ENCODE measurements at regions not wholly inside any gene's neighbourhood (a gene's known extent, or its start where the extent isn't known, plus 50 kb on each side); places are given as distances from the start of the nearest gene placed in this dataset.

GRCh38 chr5:146971401-146971800 lies 92.8 kb upstream of the PPP2R2B start:
- ATAC-seq (replicated peaks; ENCODE audit: extremely low read depth, poor library complexity, severe bottlenecking) (no peak), DNase-seq (ENCODE audit: low spot score in 2 of 2) (no peak)
- H3K27me3 Mint-ChIP-seq: peaks cover 33% of the 10 kb centered on the region
- no peaks in the 10 kb centered on the region for H3K36me3 Mint-ChIP-seq (ENCODE audit: insufficient read depth)
- no peaks in the 10 kb centered on the region for H3K9me3 Mint-ChIP-seq
- H3K4me3 Mint-ChIP-seq: no peak overlapping the region
- H3K27ac Mint-ChIP-seq (ENCODE audit: low read depth): no peak overlapping the region
- no peaks in the 10 kb centered on the region for H3K4me1 Mint-ChIP-seq

GRCh38 chr5:146986469-146986868 lies 107.9 kb upstream of the PPP2R2B start:
- Mint-ChIP-seq H3K27me3 (peaks cover 79% of the 10 kb centered on the region), H3K9me3 (peaks cover 14% of the 10 kb centered on the region), H3K4me1 (no peaks in the 10 kb centered on the region), H3K36me3 (ENCODE audit: insufficient read depth) (peaks cover 1% of the 10 kb centered on the region), H3K27ac (ENCODE audit: low read depth) (no peak overlapping the region), H3K4me3 (no peak overlapping the region)
- DNase-seq (ENCODE audit: low spot score in 2 of 2): no peak
- no peak for ATAC-seq (replicated peaks; ENCODE audit: extremely low read depth, poor library complexity, severe bottlenecking)

- no peak for ATAC-seq (replicated peaks; ENCODE audit: extremely low read depth, poor library complexity, severe bottlenecking)
- no peaks in the 10 kb centered on the region for H3K4me1 Mint-ChIP-seq
- H3K27ac Mint-ChIP-seq (ENCODE audit: low read depth): no peak overlapping the region
- H3K9me3 Mint-ChIP-seq: no peaks in the 10 kb centered on the region
- peaks cover 30% of the 10 kb centered on the region for H3K27me3 Mint-ChIP-seq
- no peak for DNase-seq (ENCODE audit: low spot score in 2 of 2)
- H3K4me3 Mint-ChIP-seq: no peak overlapping the region
- peaks cover 1% of the 10 kb centered on the region for H3K36me3 Mint-ChIP-seq (ENCODE audit: insufficient read depth)
Observed at GRCh38 chr5:146993876-146994530, 115.4 kb upstream of the PPP2R2B start.

GRCh38 chr5:146995878-146996277 lies 117.3 kb upstream of the PPP2R2B start:
- H3K4me3 Mint-ChIP-seq: no peak overlapping the region
- ATAC-seq (replicated peaks; ENCODE audit: extremely low read depth, poor library complexity, severe bottlenecking) (no peak), DNase-seq (ENCODE audit: low spot score in 2 of 2) (no peak)
- no peaks in the 10 kb centered on the region for H3K36me3 Mint-ChIP-seq (ENCODE audit: insufficient read depth)
- H3K9me3 Mint-ChIP-seq: no peaks in the 10 kb centered on the region
- H3K27ac Mint-ChIP-seq (ENCODE audit: low read depth): no peak overlapping the region
- peaks cover 22% of the 10 kb centered on the region for H3K27me3 Mint-ChIP-seq
- no peaks in the 10 kb centered on the region for H3K4me1 Mint-ChIP-seq

- H3K36me3 Mint-ChIP-seq (ENCODE audit: insufficient read depth): no peaks in the 10 kb centered on the region
- no peaks in the 10 kb centered on the region for H3K9me3 Mint-ChIP-seq
- no peaks in the 10 kb centered on the region for H3K4me1 Mint-ChIP-seq
- no peak for DNase-seq (ENCODE audit: low spot score in 2 of 2)
- H3K27ac Mint-ChIP-seq (ENCODE audit: low read depth): no peak overlapping the region
- no peak for ATAC-seq (replicated peaks; ENCODE audit: extremely low read depth, poor library complexity, severe bottlenecking)
- H3K4me3 Mint-ChIP-seq: no peak overlapping the region
- H3K27me3 Mint-ChIP-seq: peaks cover 37% of the 10 kb centered on the region
Observed at GRCh38 chr5:147015405-147015804, 136.8 kb upstream of the PPP2R2B start.

DNA sequence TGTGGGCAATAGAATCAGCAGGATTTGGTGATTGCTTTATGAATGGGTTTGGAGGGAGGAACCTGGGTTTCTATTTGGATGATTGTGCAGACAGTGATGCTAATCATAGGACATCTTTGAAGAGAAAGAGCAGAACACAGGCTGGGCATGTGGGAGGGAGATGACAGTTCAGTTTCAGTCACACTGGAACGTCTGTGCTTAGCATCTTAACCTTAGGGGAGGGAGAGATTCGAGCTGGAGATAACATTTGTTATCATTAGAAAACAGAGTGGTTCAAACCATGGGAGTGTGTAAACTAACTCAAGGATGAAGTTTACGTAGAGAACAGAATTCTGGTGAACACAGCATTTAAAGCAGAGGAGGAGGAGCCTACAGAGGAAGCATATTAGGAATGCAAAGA lies 138.6 kb upstream of the PPP2R2B start:
- Mint-ChIP-seq H3K27ac (ENCODE audit: low read depth) (no peak overlapping the region), H3K27me3 (peaks cover 41% of the 10 kb centered on the region), H3K36me3 (ENCODE audit: insufficient read depth) (no peaks in the 10 kb centered on the region)

GRCh38 chr5:147017621-147018020 lies 139.1 kb upstream of the PPP2R2B start:
- H3K4me1 Mint-ChIP-seq: no peaks in the 10 kb centered on the region
- H3K9me3 Mint-ChIP-seq: no peaks in the 10 kb centered on the region
- no peak overlapping the region for H3K27ac Mint-ChIP-seq (ENCODE audit: low read depth)
- H3K4me3 Mint-ChIP-seq: no peak overlapping the region
- DNase-seq (ENCODE audit: low spot score in 2 of 2): no peak
- no peak for ATAC-seq (replicated peaks; ENCODE audit: extremely low read depth, poor library complexity, severe bottlenecking)
- H3K27me3 Mint-ChIP-seq: peaks cover 41% of the 10 kb centered on the region
- H3K36me3 Mint-ChIP-seq (ENCODE audit: insufficient read depth): no peaks in the 10 kb centered on the region

More for the DNA sequence above, 138.6 kb upstream of the PPP2R2B start:
- DNase-seq (ENCODE audit: low spot score in 2 of 2): no peak
- Mint-ChIP-seq H3K4me3 (no peak overlapping the region), H3K4me1 (no peaks in the 10 kb centered on the region), H3K9me3 (no peaks in the 10 kb centered on the region)
- ATAC-seq (replicated peaks; ENCODE audit: extremely low read depth, poor library complexity, severe bottlenecking): no peak

GRCh38 chr5:147018812-147019211 lies 140.3 kb upstream of the PPP2R2B start:
- DNase-seq (ENCODE audit: low spot score in 2 of 2) (no peak), ATAC-seq (replicated peaks; ENCODE audit: extremely low read depth, poor library complexity, severe bottlenecking) (no peak)
- Mint-ChIP-seq H3K4me1 (no peaks in the 10 kb centered on the region), H3K27me3 (peaks cover 41% of the 10 kb centered on the region), H3K27ac (ENCODE audit: low read depth) (no peak overlapping the region), H3K4me3 (no peak overlapping the region), H3K9me3 (no peaks in the 10 kb centered on the region), H3K36me3 (ENCODE audit: insufficient read depth) (no peaks in the 10 kb centered on the region)

GRCh38 chr5:147036691-147037245 lies 158.2 kb upstream of the PPP2R2B start:
- ATAC-seq (replicated peaks; ENCODE audit: extremely low read depth, poor library complexity, severe bottlenecking): no peak
- no peak overlapping the region for H3K4me3 Mint-ChIP-seq
- no peaks in the 10 kb centered on the region for H3K4me1 Mint-ChIP-seq
- H3K36me3 Mint-ChIP-seq (ENCODE audit: insufficient read depth): no peaks in the 10 kb centered on the region
- H3K27me3 Mint-ChIP-seq: peaks cover 52% of the 10 kb centered on the region
- H3K9me3 Mint-ChIP-seq: no peaks in the 10 kb centered on the region
- H3K27ac Mint-ChIP-seq (ENCODE audit: low read depth): no peak overlapping the region
- no peak for DNase-seq (ENCODE audit: low spot score in 2 of 2)

DNA sequence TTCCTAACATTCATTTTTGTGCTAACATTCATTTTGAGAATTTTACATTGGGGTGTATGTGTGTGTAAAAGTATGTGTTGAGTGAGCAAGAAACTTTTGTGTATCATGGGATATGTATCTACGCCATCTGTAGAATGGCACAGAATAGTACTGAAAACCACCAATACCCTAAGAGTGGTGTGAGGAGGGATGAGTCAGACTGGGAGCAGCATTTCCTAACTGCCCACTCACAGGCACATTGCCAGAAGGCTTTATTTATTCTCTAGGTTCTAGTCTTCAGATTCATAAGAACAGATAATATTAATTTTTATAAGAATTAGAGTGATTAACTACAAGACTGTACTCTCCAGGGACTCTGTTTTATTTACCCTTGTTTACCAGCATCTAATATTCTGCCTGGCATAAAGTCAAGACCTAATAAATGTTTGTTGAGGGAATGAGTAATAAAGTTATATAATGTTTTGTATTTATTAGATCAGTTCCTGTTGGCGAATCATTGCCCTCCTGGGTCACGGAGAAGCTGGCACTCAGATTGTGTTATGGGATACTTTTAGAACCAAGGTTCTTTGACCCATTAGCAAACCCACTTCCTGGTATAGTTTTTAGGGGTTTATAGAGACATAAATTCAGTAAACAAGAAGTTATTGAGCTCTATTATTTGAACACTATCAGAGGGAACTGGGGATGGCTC lies 159.1 kb upstream of the PPP2R2B start:
- H3K27me3 Mint-ChIP-seq: peaks cover 52% of the 10 kb centered on the region
- no peak overlapping the region for H3K4me3 Mint-ChIP-seq
- DNase-seq (ENCODE audit: low spot score in 2 of 2) (no peak), ATAC-seq (replicated peaks; ENCODE audit: extremely low read depth, poor library complexity, severe bottlenecking) (no peak)
- no peaks in the 10 kb centered on the region for H3K9me3 Mint-ChIP-seq
- no peak overlapping the region for H3K27ac Mint-ChIP-seq (ENCODE audit: low read depth)
- no peaks in the 10 kb centered on the region for H3K4me1 Mint-ChIP-seq
- no peaks in the 10 kb centered on the region for H3K36me3 Mint-ChIP-seq (ENCODE audit: insufficient read depth)

GRCh38 chr5:147040856-147041255 lies 162.3 kb upstream of the PPP2R2B start:
- ATAC-seq (replicated peaks; ENCODE audit: extremely low read depth, poor library complexity, severe bottlenecking) (no peak), DNase-seq (ENCODE audit: low spot score in 2 of 2) (no peak)
- Mint-ChIP-seq H3K4me3 (no peak overlapping the region), H3K27ac (ENCODE audit: low read depth) (no peak overlapping the region), H3K9me3 (no peaks in the 10 kb centered on the region), H3K27me3 (peaks cover 38% of the 10 kb centered on the region), H3K4me1 (no peaks in the 10 kb centered on the region), H3K36me3 (ENCODE audit: insufficient read depth) (no peaks in the 10 kb centered on the region)

DNA sequence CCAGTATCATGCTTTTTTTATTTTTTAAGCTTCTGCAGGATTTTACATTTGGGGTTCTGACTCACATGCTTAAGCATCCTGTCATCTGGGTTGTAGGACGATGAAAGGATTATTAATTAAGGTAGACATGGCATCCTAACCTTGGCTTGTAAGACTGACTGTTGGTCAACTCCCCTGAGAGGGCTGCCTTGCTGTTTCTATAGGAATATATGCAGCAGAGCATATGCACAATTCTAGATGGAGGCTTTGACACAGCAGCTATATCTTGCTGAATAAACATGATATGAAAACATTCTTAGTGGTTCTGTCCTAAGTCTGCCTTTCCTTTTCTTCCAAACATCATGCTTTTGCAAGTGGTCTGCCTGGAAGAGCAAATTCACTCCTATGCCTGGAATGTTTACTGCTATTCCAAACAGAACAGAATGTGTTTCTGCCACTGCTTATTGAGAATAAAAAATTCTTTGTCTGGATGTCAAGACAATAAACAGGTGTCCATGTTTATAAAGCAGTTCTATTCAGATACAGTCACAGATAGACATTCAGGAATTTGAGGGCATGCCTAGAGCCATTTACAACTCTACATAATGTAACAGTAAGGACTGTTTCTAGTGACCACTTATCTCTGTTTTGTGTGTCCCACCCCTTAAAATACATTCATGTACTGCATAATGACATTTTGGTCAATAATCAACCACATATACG lies 166.2 kb upstream of the PPP2R2B start:
- Mint-ChIP-seq H3K36me3 (ENCODE audit: insufficient read depth) (no peaks in the 10 kb centered on the region), H3K27me3 (peaks cover 27% of the 10 kb centered on the region), H3K9me3 (no peaks in the 10 kb centered on the region), H3K4me3 (no peak overlapping the region), H3K27ac (ENCODE audit: low read depth) (no peak overlapping the region), H3K4me1 (no peaks in the 10 kb centered on the region)
- no peak for DNase-seq (ENCODE audit: low spot score in 2 of 2)
- no peak for ATAC-seq (replicated peaks; ENCODE audit: extremely low read depth, poor library complexity, severe bottlenecking)

- no peaks in the 10 kb centered on the region for H3K4me1 Mint-ChIP-seq
- no peak for DNase-seq (ENCODE audit: low spot score in 2 of 2)
- H3K27ac Mint-ChIP-seq (ENCODE audit: low read depth): no peak overlapping the region
- no peaks in the 10 kb centered on the region for H3K36me3 Mint-ChIP-seq (ENCODE audit: insufficient read depth)
- no peak for ATAC-seq (replicated peaks; ENCODE audit: extremely low read depth, poor library complexity, severe bottlenecking)
- no peak overlapping the region for H3K4me3 Mint-ChIP-seq
- H3K9me3 Mint-ChIP-seq: no peaks in the 10 kb centered on the region
- peaks cover 32% of the 10 kb centered on the region for H3K27me3 Mint-ChIP-seq
Observed at GRCh38 chr5:147045290-147045689, 166.7 kb upstream of the PPP2R2B start.
